GM12873 (cell line): ENCODE measurements at regions not wholly inside any gene's neighbourhood (a gene's known extent, or its start where the extent isn't known, plus 50 kb on each side); places are given as distances from the start of the nearest gene placed in this dataset.

Experiments used
- CTCF ChIP-seq: IDR thresholded peaks from 2 replicates; pipeline ENCODE4 v1.5.1; 2012; ENCODE audit warnings: low read depth, mild to moderate bottlenecking, moderate library complexity, low read length, control low read depth; ENCODE audit not compliant: insufficient read depth; ENCODE audit errors: missing control alignments

GRCh38 chr3:31252216-31253185 lies 280.2 kb upstream of the STT3B start:
- TF ChIP-seq CTCF: no peak

- TF ChIP-seq CTCF: no peak
These were observed 278.9 kb upstream of the STT3B start for GRCh38 chr3:31253782-31254181.

GRCh38 chr3:31254483-31254882 lies 278.2 kb upstream of the STT3B start:
- no peak for TF ChIP-seq CTCF

GRCh38 chr3:31255007-31255581 lies 277.6 kb upstream of the STT3B start:
- no peak for TF ChIP-seq CTCF

GRCh38 chr3:31262201-31262600 lies 270.5 kb upstream of the STT3B start:
- TF ChIP-seq CTCF: no peak

GRCh38 chr3:31263897-31264296 lies 268.8 kb upstream of the STT3B start:
- no peak for TF ChIP-seq CTCF

GRCh38 chr3:31265646-31266428 lies 266.9 kb upstream of the STT3B start:
- TF ChIP-seq CTCF: no peak
